Stimulated activated CD4-positive, alpha-beta T cell treated with anti-CD3 and anti-CD28 coated beads, Interleukin-2, amount 100 ng/mL, for 4 hours (primary cell): ENCODE measurements at regions not wholly inside any gene's neighbourhood (a gene's known extent, or its start where the extent isn't known, plus 50 kb on each side); places are given as distances from the start of the nearest gene placed in this dataset.

Experiments used
- DNase-seq: peaks from one replicate; pipeline ENCODE4 v3.0.0-alpha.2; 2020; ENCODE audit warnings: low read depth

- no peak for DNase-seq
These were observed 236.6 kb upstream of the GSE1 start for GRCh38 chr16:85376292-85377095.

GRCh38 chr16:85377388-85378144, 235.6 kb upstream of the GSE1 start:
- DNase-seq: no peak

- DNase-seq: no peak
These were observed 234.7 kb upstream of the GSE1 start for GRCh38 chr16:85378145-85379040.

- no peak for DNase-seq
These were observed 233.8 kb upstream of the GSE1 start for GRCh38 chr16:85379041-85380001.

GRCh38 chr16:85380002-85380395, 233.1 kb upstream of the GSE1 start:
- no peak for DNase-seq

- no peak for DNase-seq
These were observed 232.0 kb upstream of the GSE1 start for GRCh38 chr16:85380905-85381737.

GRCh38 chr16:85381738-85382592, 231.2 kb upstream of the GSE1 start:
- no peak for DNase-seq

GRCh38 chr16:85382717-85383118, 230.4 kb upstream of the GSE1 start:
- no peak for DNase-seq

GRCh38 chr16:85383836-85384832, 229.0 kb upstream of the GSE1 start:
- DNase-seq: no peak

- DNase-seq: no peak
These were observed 228.2 kb upstream of the GSE1 start for GRCh38 chr16:85384833-85385462.

GRCh38 chr16:85385463-85386331, 227.4 kb upstream of the GSE1 start:
- no peak for DNase-seq

GRCh38 chr16:85386467-85387170, 226.5 kb upstream of the GSE1 start:
- no peak for DNase-seq

GRCh38 chr16:85387171-85387507, 226.0 kb upstream of the GSE1 start:
- DNase-seq: no peak

- no peak for DNase-seq
These were observed 225.3 kb upstream of the GSE1 start for GRCh38 chr16:85387731-85388295.

- no peak for DNase-seq
These were observed 223.2 kb upstream of the GSE1 start for GRCh38 chr16:85389679-85390470.
